H1 (cell line): ENCODE measurements at regions not wholly inside any gene's neighbourhood (a gene's known extent, or its start where the extent isn't known, plus 50 kb on each side); places are given as distances from the start of the nearest gene placed in this dataset.

ENCODE experiments used
- CEBPB ChIP-seq: IDR thresholded peaks from 2 replicates; pipeline ENCODE4 v1.6.1; 2012; ENCODE audit warnings: low read depth, low read length
- CHD2 ChIP-seq: IDR thresholded peaks from 2 replicates; pipeline ENCODE4 v1.6.1; 2012; ENCODE audit warnings: low read length, improper control_type of control experiment
- E2F6 ChIP-seq: IDR thresholded peaks from 2 replicates; pipeline ENCODE4 v1.6.1; 2012; ENCODE audit warnings: inconsistent platforms
- MAX ChIP-seq: IDR thresholded peaks from 2 replicates; pipeline ENCODE4 v1.6.1; 2012; ENCODE audit warnings: inconsistent platforms
- ZNF274 ChIP-seq: IDR thresholded peaks from 2 replicates; pipeline ENCODE4 v1.7.0; 2012; ENCODE audit warnings: low read length, borderline replicate concordance; ENCODE audit errors: extremely low read depth

- TF ChIP-seq MAX (no peak), CEBPB (no peak), ZNF274 (no peak), E2F6 (no peak), CHD2 (no peak)
Measured at GRCh38 chr19:46963093-46963734, 56.4 kb upstream of the NPAS1 start (continued).
